ENCODE measurements at regions not wholly inside any gene's neighbourhood (a gene's known extent, or its start where the extent isn't known, plus 50 kb on each side); places are given as distances from the start of the nearest gene placed in this dataset.

DNA sequence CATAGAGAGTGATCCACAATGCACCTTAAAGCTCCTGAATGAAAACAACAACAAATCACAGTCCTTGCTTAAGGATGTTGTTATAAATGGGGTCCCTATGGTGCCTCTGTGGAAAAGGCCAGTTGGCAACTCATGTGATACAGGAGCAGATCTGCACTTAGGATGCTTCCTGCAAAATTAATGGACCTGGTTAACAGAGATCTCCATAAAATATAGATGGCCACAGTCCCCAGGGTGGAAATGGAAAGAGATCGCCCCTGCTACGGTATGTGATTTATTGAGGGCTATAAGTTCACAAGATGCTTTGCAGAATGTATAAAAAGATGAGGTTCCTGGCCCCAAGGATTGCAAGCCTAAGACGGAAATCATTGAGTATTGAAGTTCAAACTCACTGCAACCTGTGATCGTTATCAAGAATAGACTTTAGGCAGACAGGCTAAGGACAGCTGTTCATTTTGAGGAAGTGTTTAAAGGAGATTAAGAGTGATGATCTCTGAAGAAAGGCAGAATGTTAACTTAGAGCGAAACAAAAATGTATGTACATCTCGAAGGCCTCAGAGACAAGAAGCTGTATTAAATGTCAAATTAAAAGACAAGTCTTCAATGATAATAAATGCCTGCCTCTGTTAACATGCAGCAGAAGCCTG is 174.1 kb upstream of the PLPP4 start:
- no peak overlapping the region for H3K27ac ChIP-seq (ENCODE audit: low read depth in 2 of 2, low read length in 1 of 2)
- H3K27me3 ChIP-seq (ENCODE audit: insufficient read depth) = no peaks in the 10 kb centered on the region
- H3F3A ChIP-seq (replicated peaks; ENCODE audit: insufficient read depth) = no peaks in the 10 kb centered on the region
- no peaks in the 10 kb centered on the region for H3K9me2 ChIP-seq
- H3K9me3 ChIP-seq = no peaks in the 10 kb centered on the region
- 50% methylated on average over 6 of the region's 6 CpGs for WGBS (ENCODE audit: low lambda C conversion rate)
- no peaks in the 10 kb centered on the region; a peak in 1 of 4 replicates for H3K4me1 ChIP-seq (ENCODE audit: control insufficient read depth in 1 of 2, insufficient read depth in 2 of 2, low read depth in 1 of 2, low read length in 1 of 2)
- H3K36me3 ChIP-seq (replicated peaks in 1 of 2; ENCODE audit: control insufficient read depth in 1 of 2, insufficient read depth in 2 of 2, low read length in 1 of 2) = no peaks in the 10 kb centered on the region
- no peaks in the 10 kb centered on the region for H4K20me1 ChIP-seq (ENCODE audit: insufficient read depth)
- no peak for DNase-seq
- H2AFZ ChIP-seq (ENCODE audit: low read depth) = no peak overlapping the region
- H3K4me3 ChIP-seq (ENCODE audit: low read depth in 2 of 2, low read length in 1 of 2) = no peak overlapping the region
- ChIA-PET POLR2A (no interaction called here), CTCF (interaction anchor here (1.7 kb wide), 1 partner anchor 13 kb away, joined by 3 read pairs; no protein-coding TSS in a partner anchor)
- no peak overlapping the region for H3K4me2 ChIP-seq
- H3K79me2 ChIP-seq (ENCODE audit: insufficient read depth) = no peaks in the 10 kb centered on the region
- TF ChIP-seq USF1 (IDR thresholded peaks at IDR 0.05; ENCODE audit: borderline replicate concordance, low read depth) (no peak), MEF2A (IDR thresholded peaks at IDR 0.05; ENCODE audit: borderline replicate concordance, low read depth) (no peak), FOSL2 (IDR thresholded peaks at IDR 0.05; ENCODE audit: borderline replicate concordance, low read depth) (no peak), YY1 (IDR thresholded peaks at IDR 0.05; ENCODE audit: low read depth) (no peak), FOXJ3 (CRISPR knock-in tag; IDR thresholded peaks at IDR 0.05) (no peak), CHD2 (IDR thresholded peaks at IDR 0.05; ENCODE audit: low read length, partially characterized antibody) (no peak), ZBTB33 (IDR thresholded peaks at IDR 0.05; ENCODE audit: borderline replicate concordance, low read depth) (no peak), GABPA (IDR thresholded peaks at IDR 0.05; ENCODE audit: low read depth) (no peak), EZH2phosphoT487 (IDR thresholded peaks at IDR 0.05; ENCODE audit: borderline replicate concordance, low read depth) (no peak), JUND (IDR thresholded peaks at IDR 0.05) (no peak), MXI1 (IDR thresholded peaks at IDR 0.05; ENCODE audit: low read depth, low read length) (no peak), RXRA (IDR thresholded peaks at IDR 0.05; ENCODE audit: borderline replicate concordance, low read depth) (no peak)
- TF ChIP-seq, protein P1, sequence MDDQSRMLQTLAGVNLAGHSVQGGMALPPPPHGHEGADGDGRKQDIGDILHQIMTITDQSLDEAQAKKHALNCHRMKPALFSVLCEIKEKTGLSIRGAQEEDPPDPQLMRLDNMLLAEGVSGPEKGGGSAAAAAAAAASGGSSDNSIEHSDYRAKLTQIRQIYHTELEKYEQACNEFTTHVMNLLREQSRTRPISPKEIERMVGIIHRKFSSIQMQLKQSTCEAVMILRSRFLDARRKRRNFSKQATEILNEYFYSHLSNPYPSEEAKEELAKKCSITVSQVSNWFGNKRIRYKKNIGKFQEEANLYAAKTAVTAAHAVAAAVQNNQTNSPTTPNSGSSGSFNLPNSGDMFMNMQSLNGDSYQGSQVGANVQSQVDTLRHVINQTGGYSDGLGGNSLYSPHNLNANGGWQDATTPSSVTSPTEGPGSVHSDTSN (IDR thresholded peaks at IDR 0.05) = no peak
- TF ChIP-seq, protein P2, sequence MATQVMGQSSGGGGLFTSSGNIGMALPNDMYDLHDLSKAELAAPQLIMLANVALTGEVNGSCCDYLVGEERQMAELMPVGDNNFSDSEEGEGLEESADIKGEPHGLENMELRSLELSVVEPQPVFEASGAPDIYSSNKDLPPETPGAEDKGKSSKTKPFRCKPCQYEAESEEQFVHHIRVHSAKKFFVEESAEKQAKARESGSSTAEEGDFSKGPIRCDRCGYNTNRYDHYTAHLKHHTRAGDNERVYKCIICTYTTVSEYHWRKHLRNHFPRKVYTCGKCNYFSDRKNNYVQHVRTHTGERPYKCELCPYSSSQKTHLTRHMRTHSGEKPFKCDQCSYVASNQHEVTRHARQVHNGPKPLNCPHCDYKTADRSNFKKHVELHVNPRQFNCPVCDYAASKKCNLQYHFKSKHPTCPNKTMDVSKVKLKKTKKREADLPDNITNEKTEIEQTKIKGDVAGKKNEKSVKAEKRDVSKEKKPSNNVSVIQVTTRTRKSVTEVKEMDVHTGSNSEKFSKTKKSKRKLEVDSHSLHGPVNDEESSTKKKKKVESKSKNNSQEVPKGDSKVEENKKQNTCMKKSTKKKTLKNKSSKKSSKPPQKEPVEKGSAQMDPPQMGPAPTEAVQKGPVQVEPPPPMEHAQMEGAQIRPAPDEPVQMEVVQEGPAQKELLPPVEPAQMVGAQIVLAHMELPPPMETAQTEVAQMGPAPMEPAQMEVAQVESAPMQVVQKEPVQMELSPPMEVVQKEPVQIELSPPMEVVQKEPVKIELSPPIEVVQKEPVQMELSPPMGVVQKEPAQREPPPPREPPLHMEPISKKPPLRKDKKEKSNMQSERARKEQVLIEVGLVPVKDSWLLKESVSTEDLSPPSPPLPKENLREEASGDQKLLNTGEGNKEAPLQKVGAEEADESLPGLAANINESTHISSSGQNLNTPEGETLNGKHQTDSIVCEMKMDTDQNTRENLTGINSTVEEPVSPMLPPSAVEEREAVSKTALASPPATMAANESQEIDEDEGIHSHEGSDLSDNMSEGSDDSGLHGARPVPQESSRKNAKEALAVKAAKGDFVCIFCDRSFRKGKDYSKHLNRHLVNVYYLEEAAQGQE (IDR thresholded peaks at IDR 0.05; ENCODE audit: low read depth, low read length) = no peak
- H3K9ac ChIP-seq = no peak overlapping the region
